Iris pigment epithelial cell (primary cell): ENCODE measurements at regions not wholly inside any gene's neighbourhood (a gene's known extent, or its start where the extent isn't known, plus 50 kb on each side); places are given as distances from the start of the nearest gene placed in this dataset.
A peak's percentile ranks its signal among the peaks of the same experiment; 100 is the strongest.
"Not testable (repeated sequence)": the region's sequence is repeated elsewhere in the genome, so short reads cannot be mapped to it uniquely, and the experiment has no call there.

Source experiments
- DNase-seq: peaks from one replicate; pipeline ENCODE4 v3.0.0-alpha.2; 2011; ENCODE audit warnings: low read depth

- DNase-seq = not testable (repeated sequence)
Measured at GRCh38 chr2:111447482-111447881, 326.8 kb downstream of the BCL2L11 start.

- DNase-seq = not testable (repeated sequence)
Measured at GRCh38 chr2:111448796-111449195, 328.1 kb downstream of the BCL2L11 start.

- not testable (repeated sequence) for DNase-seq
Measured at GRCh38 chr2:111450526-111450925, 329.8 kb downstream of the BCL2L11 start.

GRCh38 chr2:111451692-111452199 is 331.0 kb downstream of the BCL2L11 start:
- DNase-seq = not testable (repeated sequence)

GRCh38 chr2:111452208-111452607 is 331.5 kb downstream of the BCL2L11 start:
- DNase-seq = not testable (repeated sequence)

- not testable (repeated sequence) for DNase-seq
Measured at GRCh38 chr2:111453308-111453707, 332.6 kb downstream of the BCL2L11 start.

- not testable (repeated sequence) for DNase-seq
Measured at GRCh38 chr2:111453816-111454215, 333.1 kb downstream of the BCL2L11 start.

- DNase-seq = peak; percentile 82
Measured at GRCh38 chr2:111454404-111454803, 333.7 kb downstream of the BCL2L11 start.

GRCh38 chr2:111455016-111456015 is 334.6 kb downstream of the BCL2L11 start:
- not testable (repeated sequence) for DNase-seq

GRCh38 chr2:111457191-111457590 is 336.5 kb downstream of the BCL2L11 start:
- not testable (repeated sequence) for DNase-seq

GRCh38 chr2:111460901-111461300 is 340.2 kb downstream of the BCL2L11 start:
- DNase-seq = not testable (repeated sequence)

GRCh38 chr2:111461831-111462230 is 341.1 kb downstream of the BCL2L11 start:
- DNase-seq = not testable (repeated sequence)

GRCh38 chr2:111462572-111462971 is 341.9 kb downstream of the BCL2L11 start:
- not testable (repeated sequence) for DNase-seq

GRCh38 chr2:111463238-111463848 is 342.6 kb downstream of the BCL2L11 start:
- not testable (repeated sequence) for DNase-seq

- DNase-seq = not testable (repeated sequence)
Measured at GRCh38 chr2:111463956-111464355, 343.2 kb downstream of the BCL2L11 start.

- DNase-seq = not testable (repeated sequence)
Measured at GRCh38 chr2:111464367-111464766, 343.7 kb downstream of the BCL2L11 start.

GRCh38 chr2:111465521-111465920 is 344.8 kb downstream of the BCL2L11 start:
- not testable (repeated sequence) for DNase-seq

- not testable (repeated sequence) for DNase-seq
Measured at GRCh38 chr2:111466744-111467143, 346.0 kb downstream of the BCL2L11 start.

- DNase-seq = not testable (repeated sequence)
Measured at GRCh38 chr2:111470924-111471323, 350.2 kb downstream of the BCL2L11 start.

GRCh38 chr2:111471791-111472530 is 351.2 kb downstream of the BCL2L11 start:
- DNase-seq = peak; percentile 21

GRCh38 chr2:111472844-111473403 is 352.2 kb downstream of the BCL2L11 start:
- DNase-seq = not testable (repeated sequence)
